HG03354 (cell line): ENCODE measurements at regions not wholly inside any gene's neighbourhood (a gene's known extent, or its start where the extent isn't known, plus 50 kb on each side); places are given as distances from the start of the nearest gene placed in this dataset.
"Not testable (repeated sequence)": the region's sequence is repeated elsewhere in the genome, so short reads cannot be mapped to it uniquely, and the experiment has no call there.

Experiments used
- ATAC-seq: cut with Tn5 transposase; IDR thresholded peaks from one replicate; pipeline ENCODE4 v1.9.1; 2021; ENCODE audit warnings: mild to moderate bottlenecking; ENCODE audit not compliant: unreplicated experiment, poor library complexity, severe bottlenecking

DNA sequence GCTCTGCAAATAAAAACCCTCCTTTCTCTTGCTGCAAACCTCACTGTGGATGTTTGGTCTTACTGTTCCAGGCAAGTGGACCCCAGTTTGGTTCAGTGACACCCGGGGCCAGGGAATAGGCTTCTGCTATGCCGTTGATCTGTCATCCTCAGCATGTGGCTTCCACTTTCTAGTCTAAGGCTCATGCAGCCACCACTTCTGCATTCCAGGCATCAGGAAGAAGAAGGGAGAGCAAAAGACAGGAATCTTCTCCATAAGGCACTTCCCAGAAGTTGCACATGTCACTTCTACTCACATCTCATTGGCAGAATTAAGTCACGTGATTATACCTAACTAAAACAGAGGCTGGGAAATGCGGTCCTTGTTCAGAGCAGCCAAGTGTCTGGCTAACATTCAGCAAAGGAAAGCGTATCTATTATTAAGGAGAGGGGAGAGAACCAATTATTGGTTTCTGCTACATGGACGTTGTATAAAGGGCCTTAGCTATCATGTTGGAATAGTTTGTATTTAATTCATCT lies 173.6 kb upstream of the PFN2 start:
- no peak for ATAC-seq

DNA sequence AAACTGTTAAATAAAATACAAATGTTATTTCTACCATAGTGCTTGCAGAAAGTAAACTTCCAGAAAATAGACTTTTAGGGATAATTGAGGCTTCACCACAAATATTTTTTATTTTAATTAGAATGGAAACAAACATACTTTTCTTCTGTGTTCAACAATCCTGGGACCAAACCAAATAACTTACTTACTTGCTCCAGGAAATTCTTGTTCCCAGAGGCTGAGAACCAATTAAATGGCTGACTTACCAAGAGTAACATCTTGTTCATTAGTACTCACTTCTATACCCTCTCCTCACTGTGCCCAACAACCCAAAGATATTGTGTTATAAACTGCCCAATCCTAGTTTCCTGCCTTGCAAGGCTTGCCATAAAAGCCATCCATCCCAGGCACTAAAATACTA lies 172.2 kb upstream of the PFN2 start:
- no peak for ATAC-seq

DNA sequence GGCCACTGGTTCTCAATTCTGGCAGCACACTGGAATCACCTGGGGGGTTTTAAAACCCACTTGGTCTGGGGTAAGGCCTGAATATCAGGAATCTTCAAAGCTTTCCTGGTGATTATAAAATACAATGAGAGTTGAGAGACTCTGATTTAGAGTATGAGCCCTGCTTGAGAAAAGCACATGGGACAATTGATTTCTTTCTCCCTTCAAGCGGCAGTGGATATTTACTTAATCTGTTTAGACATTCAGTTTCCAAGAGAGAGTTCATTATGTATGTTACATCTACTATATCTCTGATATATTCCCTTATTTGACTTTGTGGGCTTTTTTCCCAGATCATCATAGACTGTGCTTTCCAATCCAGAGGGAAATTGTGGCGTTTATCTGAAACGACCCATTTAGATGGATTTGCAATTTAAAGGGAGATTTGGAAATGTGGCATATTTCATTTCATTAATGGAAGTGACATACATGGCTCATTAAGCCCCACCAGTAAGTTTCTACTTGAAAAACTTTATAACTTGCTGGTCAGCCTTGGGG lies 171.2 kb upstream of the PFN2 start:
- ATAC-seq: no peak

DNA sequence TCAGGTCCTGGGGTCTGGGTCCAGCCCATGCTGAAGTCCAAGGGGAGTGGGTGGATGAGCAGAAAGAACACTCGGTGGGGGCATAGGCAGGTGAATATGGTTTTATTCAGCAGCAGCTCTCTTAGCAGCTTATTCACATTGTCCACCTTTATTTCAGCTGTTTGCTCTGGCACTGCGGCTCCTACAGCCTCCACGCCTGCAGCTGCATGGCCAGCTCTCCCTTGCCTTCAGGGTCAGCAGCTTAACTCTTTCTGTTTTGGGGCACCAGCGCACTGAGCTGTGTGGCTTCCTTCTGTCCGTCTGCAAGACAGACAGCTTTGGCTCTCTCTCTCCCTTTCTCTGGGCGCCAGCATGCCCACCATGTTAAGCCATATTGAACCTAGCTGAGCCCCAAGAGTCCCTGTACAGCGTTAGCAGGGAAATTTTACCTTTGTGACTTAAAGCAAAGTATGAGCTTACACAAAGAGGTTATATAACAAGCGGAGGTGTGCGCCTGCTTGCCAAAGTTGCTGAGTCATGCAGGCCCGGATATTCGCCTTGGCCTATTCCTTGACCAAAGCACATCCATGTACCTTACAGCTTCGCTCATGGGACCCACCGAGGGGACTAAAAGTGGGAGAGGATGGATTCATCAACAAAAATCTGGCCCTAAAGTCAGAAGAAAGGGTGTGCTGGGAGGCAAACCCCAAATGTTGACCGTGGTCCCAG lies 170.1 kb upstream of the PFN2 start:
- no peak for ATAC-seq

DNA sequence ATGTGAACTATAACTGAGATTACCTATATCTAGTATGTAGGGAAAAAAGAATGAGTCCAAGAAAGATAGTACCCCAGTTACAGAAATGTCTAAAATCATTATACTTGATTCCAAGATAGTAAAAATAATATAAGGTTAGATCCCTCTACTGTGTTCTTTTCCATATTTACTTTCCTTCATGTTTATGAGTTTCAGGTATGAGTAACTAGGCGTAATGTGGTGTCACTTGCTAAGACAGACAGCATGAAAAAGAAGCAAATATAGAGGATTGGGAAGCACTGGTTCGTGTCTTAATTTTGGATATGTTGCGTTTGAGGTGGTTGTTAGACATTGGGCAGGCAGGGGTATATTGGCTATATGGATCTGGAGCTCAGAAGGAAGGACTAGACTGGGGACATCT lies 168.1 kb upstream of the PFN2 start:
- ATAC-seq: no peak

DNA sequence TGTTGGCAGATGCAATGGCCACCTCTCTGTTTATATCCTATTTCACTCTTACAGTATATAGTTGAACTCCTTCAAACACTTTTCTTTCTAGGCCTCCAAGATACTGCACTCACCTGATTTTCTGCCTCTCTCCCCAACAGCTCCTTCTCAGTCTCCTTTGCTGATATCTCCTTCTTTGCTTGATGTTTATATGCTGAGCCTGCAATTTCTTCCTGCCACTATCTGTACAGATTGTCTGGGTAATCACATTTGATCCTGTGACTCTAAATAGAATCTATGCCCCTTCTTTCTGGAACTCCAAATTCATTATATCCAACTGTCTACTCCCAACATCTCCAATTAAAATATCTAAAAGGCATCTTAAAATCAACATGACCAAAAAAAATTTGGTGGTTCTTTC lies 165.5 kb upstream of the PFN2 start:
- ATAC-seq: no peak

DNA sequence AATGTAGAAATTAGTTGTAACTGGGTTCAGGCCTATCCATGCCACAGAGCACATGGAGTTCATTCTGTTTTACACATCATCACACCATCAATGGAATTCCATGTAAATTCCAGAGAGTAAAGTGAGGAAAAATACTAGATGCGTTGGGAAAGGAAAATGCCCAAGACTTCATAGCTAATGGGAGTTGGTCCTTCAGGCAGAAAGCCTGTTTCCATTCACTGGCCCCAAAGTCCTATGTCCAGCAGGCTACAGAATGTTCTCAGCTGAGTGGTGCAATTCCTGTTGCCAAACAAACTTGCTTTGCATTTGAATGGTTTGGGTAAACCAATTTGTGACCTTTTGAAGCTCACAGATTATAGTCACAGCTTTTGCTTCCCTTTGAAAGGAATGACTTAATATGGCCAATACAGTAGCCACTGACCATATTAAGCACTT lies 164.6 kb upstream of the PFN2 start:
- ATAC-seq: no peak

DNA sequence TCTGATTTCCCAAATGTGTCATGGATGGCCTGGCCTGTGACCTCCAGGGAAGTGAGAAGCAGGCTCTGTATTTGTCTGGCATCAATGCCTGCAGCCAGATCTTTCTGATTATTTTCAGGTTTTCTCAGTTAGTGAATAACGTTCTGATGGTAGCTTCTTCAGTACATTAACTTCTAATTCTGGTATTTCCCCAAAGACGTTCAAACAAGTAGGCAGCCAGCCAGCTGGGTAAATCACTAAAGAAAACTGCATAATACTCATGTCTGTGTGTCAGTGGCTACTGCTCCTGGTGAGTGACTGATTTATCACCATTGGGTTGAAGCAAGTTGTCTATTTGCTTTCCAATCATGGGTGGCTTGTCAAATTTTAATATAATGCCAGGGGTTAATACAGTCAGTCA lies 162.6 kb upstream of the PFN2 start:
- ATAC-seq: no peak

DNA sequence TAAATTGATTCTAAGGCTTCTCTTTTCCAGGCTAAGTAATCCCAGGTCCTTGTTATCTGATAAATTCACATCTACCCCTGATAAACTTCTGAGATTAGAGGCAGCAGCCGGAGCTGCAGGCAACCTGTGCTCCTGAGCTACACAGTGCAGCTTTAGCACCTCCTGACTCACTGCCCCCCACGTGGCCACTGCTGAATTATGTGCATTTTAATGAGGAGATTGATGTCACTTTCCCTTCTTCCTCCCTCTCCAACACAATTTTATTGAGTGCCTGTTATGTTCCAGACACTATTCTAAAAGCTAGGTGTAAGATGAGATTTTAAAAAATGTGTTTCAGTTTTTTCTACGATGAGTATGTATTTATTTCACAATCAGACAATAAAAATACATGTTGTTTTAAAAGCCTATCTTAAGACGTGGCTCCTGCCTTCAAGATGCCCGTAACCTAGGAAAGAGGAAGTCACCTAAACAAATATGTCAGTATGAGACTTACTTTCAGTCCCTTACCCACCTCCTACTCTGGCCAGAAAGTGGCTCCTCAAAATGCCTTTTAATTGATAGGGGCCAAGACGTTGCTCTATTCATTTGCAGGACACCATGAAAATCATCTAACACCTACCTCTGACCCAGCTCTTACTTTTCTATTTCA lies 161.5 kb upstream of the PFN2 start:
- ATAC-seq: peak; percentile 71

DNA sequence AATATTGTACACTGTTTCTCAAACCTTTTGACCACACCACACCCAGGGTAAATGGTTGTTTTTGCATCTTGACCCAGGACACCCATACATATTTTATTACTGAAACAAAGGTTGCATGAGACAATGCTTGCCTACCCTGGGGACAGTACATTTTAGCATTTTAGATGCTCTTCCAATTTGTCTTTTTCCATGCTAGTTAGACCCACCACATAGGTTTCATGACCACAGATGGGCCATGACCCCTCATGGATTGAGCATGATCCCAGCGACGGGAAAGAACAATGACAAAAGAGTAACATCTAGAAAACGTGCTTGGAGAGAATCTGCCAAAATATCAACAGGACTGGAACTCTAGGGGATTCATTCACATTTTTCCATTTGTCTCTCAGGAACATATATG lies 161.0 kb upstream of the PFN2 start:
- ATAC-seq: no peak

DNA sequence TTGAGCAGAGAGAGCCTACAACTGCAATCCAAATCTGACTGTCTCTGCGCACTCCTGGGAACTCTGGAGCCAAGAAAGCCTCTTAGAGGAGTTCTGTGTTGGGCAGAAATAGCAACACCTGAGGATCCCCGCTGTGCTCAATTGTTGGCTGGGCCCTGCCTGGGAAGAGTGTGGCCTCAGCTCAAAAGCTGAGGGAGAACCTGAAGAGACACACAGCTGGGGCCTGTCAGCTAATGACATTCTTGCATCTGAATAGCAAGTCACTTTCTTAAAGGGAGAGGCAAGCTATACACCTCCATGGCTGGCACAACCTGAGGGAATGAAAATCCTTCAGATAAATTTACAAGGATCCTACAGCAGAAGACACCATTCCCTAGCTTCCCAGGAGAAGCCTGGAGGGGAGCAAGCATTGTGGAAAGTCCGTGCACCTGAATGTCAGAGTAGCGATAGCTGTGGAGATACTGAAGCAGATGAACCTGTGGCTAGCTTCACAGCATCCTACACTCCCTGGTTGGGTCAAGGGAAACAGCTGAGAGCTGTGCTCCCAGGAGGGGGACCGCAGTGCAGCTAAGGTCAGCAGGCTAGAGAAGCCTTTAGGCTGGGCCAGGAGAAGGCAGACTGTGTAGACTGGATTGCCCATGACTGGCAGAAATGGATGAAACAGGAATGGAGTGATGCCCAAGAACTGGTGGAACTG lies 159.9 kb upstream of the PFN2 start:
- ATAC-seq: no peak

DNA sequence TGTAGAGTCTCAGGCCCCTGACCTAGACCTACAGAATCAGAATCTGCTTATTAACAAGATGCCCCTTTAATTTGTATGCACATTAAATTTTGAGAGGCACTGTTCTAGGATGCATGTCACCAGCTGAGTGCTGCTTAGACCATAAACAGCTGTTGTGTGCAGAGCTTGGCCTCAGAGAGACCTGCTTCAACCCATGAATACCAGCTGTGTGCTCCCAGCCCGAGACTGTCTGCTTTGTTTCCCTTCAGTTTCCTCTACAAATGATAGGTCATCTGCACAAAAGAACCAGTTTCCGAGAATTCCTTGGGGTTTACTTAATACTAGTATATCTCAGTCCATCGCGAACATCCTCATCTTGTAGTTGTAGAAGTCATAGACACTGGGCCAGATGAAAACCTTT lies 158.5 kb upstream of the PFN2 start:
- no peak for ATAC-seq

DNA sequence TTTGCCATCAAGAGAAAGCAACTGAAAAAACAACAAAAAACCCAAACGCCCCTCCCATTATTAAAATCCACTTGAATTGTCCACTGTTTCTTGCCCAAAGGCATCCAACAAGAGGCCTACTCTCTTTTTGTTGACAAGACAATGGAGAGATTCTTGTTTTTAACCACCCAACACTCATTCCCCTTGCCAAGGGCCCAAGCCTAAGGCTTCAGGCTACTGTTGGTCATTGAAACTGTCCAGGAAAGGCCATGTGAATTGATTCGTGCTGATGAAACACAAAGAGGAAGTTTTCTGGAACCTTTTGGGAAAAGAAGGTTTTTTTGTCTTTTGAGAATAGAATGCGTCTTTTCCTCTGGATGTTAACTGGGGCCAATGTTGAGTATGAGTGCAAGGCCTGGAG lies 157.4 kb upstream of the PFN2 start:
- ATAC-seq: no peak

DNA sequence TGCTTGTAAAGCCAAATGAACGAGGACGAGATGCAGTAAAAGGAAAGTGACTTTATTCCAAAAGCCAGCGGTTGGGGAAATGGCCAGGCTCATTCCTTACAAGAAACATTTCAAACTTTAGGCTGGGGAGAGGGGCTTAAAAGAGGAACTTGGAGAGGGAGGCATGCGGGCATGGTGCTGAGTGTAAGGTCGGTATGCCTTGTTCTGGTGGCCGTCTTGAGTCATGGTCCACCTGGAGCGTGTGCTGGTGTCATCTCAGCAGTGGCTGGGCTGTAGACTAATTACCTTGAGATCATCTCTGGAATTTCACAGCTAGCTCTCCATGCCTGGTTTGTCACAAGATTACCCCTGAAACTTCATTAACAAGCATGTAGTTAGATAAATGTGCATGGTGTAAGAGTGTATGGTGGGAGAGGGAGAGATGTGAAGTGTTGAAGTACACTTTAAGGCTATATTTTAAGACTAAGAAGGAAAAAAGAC lies 156.4 kb upstream of the PFN2 start:
- ATAC-seq: no peak

DNA sequence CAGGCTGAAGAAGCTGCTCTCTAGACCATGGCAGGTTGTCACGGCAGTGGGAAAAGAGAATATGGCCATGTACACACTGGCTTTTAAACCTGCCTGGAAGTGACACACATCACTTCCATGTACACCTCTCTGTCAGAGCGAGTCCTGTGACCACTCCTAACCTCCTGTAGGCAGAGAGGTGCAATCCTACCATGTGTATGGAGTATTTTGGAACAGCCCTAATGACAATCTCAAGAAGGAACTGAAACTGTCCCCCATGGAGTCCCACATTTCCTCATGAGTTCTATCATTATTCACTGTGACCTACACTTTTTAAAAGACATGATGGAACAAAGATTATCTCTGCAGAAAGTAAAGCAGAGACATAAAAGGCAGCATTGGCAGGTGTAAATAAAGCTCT lies 153.4 kb upstream of the PFN2 start:
- ATAC-seq: no peak

DNA sequence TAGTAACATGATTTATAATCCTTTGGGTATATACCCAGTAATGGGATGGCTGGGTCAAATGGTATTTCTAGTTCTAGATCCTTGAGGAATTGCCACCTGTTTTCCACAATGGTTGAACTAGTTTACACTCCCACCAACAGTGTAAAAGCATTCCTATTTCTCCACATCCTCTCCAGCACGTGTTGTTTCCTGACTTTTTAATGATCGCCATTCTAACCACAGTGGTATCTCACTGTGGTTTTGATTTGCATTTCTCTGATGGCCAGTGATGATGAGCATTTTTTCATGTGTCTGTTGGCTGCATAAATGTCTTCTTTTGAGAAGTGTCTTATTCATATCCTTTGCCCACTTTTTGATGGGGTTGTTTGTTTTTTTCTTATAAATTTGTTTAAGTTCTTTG lies 152.6 kb upstream of the PFN2 start:
- not testable (repeated sequence) for ATAC-seq

DNA sequence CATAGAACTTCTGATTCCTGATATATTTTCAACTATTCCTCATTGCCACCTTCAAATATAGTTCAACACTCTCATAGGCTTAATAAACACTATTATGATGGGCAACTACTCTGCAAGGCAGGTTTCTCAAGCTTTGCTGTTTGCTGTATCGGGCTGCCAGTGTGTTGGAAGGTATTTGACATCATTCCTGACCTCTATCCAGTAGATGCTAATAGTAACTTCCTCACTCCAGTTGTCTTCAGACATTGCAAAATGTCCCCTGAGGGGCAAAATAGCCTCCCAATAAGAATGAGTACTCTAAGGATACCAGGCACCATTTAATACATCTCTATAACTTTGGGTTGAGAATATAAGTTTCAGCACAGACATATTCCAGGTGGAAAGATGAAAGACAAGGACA lies 147.5 kb upstream of the PFN2 start:
- ATAC-seq: no peak

DNA sequence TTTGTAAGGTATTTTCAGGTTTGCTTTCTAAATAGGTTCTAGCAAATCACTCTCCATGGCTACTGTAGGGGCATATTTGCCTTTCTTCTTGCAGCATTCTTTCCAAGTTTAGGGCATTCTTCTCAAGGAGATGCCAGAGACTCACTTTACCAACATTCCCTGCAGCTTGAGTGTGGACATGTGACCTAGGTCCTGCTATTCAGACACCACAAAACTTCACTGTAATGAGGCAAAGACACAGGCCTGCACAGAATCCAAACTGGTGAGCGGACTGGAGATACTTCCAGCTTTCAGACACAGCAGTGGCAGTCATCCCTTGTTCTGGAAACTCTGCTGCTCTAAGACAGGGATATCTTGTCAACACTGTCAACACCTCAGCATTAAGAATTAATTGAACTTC lies 146.4 kb upstream of the PFN2 start:
- ATAC-seq: no peak

DNA sequence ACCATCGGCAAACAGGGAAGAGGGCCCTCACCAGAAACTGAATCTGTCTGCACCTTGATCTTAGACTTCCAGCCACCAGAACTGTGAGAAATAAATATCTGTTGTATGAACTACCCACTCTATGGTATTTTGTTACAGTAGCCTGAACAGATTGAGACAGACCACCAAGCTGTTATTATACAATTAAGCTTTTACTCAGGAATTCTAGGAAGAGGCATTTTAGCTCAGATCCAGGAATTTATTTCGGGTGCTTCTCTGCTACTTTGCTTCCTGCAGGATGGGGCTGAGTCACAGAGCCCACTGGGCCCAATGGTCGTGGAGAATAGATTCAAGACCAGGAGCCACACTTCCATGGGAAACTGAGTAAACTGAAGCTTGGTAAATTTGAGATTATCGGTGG lies 145.5 kb upstream of the PFN2 start:
- no peak for ATAC-seq

DNA sequence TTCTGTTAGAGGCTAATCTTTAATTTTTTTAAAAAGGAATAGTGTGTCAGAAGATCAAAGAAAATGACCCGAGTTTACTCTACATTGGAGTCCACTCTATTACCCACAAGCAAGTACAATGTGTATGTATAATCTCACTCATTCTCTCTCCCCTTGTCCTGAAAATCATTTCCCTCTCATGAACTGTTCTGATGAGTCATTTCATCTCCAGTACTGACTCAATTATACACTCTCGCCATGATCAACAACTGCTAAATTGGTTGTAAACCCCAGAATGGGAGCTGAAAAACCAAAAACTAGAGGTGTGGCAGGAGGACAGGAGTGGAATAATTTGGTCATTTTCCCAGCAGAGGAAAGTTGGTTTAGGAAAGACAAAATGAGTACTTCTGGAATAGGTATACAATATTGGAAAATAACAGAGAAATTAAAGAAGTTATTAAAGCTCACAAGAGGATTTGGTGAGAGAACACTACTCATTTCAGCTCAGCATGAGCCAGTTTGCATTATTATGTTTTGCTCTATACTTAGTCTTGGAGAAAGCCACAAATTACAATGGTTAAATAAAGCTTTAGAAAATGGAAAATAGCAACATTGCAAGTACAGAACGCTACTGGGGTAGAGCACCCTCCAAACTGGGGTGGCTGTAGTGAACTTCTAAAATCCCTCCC lies 144.3 kb upstream of the PFN2 start:
- peak; percentile 93 for ATAC-seq
